ENCODE measurements at regions not wholly inside any gene's neighbourhood (a gene's known extent, or its start where the extent isn't known, plus 50 kb on each side); places are given as distances from the start of the nearest gene placed in this dataset.
A peak's percentile ranks its signal among the peaks of the same experiment; 100 is the strongest.
"Not testable (repeated sequence)": the region's sequence is repeated elsewhere in the genome, so short reads cannot be mapped to it uniquely, and the experiment has no call there.

DNA sequence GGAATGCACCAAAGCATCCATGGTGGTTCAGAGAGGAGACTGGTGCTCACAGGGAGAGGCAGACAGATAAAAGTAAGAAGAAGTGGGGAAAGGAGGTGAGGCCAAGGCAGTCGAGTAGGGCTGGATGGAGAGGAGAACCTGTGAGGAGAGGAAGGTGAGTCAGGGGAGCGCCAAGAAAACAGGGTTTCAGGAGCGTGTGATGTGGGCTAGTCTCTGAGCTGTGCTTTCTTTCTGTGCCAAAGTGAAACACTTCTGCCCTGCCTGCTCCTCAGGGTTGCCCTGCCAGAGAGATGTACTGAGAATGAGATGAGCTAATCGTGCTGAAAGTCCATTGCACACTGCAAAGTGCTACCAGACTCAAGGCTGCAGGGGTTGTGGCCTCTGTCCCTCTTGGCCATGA lies 310.7 kb upstream of the CCL2 start:
- DNase-seq (ENCODE audit: low spot score), result no peak

DNA sequence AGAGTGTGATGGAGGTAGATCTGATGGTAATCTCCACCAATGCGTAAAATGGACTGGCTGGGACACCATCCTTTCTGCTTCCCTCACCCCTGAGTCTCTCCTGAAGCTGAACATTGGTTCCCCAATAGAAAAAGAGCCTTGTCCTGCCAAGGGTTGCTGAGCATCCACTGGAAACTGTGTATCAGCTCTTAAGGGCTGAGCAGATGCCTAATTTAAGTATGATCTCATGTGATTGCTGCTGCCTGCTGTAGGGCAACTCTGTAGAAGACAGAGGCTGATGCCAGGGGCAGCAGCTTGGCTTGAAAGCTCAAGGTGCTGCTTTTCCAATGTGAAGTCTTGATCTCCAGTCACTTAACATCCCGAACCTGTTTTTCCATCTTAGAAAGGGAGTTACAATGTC lies 310.3 kb upstream of the CCL2 start:
- no peak for DNase-seq (ENCODE audit: low spot score)

DNA sequence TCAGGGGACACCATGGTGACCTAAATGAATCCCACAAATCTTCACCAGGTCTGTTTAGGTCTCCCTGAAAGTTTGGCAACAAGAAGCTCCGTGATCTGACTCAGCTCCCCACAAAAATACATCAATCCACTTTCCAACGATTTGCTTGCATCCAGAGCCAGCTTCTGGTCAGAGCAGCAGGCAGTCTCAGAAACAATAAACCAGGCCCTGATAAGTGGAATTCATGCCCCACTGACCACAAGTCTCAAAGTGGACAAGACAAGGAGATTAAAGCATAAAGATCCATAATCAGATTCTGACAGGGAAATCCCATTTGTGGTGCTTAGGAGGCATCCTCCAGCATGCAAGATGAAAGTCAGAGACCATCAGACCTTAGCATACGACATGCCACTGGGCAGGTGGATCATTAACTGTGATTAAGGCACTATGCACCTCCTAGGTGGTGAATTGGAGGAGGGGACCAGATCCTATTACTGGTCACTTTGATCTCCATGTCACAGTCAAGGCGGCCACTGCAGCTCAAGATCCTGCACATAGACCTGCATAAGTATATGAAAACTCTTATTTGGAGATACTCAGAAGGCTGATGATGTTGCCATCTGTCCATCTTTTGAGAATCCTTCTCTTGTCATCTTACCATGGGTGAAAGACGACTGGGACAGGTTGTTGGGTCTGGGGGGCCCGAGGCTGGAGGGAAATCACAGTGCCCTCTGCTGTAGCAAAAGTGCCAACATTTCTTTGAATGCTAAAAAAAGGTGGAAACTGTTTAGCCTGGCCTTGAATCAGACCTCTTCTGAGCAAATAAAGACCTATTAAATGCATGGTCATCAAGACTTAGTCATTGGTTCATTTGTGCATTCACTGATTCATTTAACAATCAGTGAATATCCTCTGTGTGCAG lies 309.2 kb upstream of the CCL2 start:
- no peak for DNase-seq (ENCODE audit: low spot score)

DNA sequence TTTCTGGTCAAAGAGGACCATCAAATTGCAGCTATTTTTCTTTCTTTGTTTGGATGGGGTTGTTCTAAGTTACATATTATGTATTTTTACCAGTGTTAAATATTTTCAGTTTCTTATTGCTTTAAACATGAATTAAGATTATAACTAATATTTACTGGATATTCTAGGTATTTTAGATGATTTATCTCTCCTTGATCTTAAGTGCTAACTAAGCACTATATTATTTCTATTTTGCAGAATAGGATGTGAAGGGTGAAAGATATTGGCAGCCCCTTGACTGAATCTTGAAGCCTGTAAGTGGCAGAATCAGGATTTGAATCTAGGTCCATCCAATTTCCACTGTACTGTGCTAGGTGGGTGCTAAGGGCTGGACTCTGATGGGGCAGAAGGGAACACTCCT lies 307.3 kb upstream of the CCL2 start:
- no peak for DNase-seq (ENCODE audit: low spot score)

DNA sequence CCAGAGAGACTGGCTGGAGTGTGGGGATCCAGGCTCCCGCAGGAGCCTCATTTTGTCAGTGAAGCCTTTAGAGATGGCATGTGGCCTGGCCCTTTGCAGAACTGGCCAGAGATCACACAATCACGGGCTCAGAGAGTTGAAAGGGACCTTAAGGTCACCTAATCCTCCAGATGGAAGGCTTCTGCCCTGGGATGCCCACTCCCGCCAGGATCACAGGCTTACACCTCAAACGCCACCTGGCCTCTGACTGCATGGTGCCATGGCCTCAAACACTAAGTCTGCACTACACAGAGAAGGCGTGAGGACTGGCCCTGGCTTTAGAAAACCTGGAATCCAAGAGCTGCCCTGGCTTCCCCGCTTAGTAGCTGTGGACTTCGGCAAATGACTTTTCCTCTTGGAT lies 306.8 kb upstream of the CCL2 start:
- DNase-seq (ENCODE audit: low spot score), result no peak

DNA sequence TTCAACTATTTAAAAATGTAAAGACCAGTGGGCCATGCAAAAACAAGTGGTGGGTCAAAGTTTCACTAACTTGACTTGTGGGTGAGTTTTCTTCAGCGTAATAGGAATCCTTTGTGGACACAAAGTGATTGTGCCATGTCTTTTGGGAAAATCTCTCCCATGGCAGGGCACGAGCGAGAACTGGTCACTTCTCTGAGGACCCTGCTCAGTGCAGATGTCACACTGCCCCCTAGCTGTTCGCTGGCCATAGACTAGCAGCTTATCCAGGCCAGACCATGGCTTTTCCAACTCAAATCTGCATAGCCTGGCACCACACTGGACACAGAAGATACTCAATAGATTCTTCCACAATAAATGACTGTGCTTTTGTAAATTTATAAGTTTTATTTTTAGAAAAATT lies 306.0 kb upstream of the CCL2 start:
- no peak for DNase-seq (ENCODE audit: low spot score)

DNA sequence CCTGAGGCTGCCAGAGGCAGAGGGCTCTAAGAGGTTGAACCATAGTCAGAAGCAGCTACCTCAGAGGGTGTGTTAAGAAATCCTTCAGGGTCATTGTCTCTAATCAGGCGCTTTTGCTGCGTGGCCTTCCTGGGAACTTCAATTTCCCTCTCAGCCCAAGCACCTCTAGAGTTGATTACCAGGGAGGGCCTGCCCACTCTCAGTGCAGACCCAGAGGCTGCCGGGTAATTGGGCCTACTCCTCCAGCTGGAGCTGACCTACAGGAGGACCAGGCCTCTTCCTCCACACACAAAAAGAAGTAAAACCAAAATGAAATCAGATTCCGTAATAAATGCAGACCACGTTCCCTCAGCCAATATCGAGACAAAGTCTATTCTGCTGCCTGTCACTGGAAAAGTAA lies 305.0 kb upstream of the CCL2 start:
- DNase-seq (ENCODE audit: low spot score), result no peak

DNA sequence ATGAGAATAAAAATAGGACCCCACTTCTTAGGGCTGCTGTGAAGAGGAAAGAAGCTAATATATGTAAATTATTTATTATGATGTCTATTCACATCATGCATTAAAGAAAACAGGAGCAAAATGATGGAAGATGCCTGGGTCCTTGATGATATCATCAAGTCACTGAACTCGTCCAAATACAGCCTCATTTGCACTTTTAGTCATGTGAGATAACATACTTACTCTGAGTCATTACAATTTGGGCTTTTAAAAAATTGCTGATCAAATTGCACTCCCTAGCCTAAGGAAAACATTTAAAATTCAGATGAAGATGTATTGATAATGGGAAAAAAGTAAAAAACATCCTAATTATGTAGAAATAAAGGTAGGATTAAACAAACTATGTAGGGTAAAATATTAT lies 302.7 kb upstream of the CCL2 start:
- DNase-seq (ENCODE audit: low spot score), result no peak

DNA sequence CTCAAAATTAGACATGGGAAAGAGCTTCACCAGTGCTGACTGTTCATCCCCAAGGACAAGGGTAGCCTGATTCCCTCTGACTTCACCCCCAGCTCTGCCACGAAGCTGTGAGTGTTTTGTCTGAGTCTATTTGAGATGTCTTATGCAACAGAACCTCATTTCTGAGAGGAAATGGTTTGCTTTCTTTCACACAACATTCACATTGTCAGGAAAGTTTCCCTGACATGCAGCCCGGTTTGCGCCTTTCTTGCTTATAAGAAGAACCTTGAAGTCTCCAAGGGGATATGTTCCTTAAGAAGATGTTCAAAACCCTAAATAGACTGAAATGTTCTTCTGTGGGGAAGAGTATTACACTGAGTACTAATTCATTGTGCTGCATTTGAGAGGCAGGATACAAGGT lies 300.5 kb upstream of the CCL2 start:
- no peak for DNase-seq (ENCODE audit: low spot score)

DNA sequence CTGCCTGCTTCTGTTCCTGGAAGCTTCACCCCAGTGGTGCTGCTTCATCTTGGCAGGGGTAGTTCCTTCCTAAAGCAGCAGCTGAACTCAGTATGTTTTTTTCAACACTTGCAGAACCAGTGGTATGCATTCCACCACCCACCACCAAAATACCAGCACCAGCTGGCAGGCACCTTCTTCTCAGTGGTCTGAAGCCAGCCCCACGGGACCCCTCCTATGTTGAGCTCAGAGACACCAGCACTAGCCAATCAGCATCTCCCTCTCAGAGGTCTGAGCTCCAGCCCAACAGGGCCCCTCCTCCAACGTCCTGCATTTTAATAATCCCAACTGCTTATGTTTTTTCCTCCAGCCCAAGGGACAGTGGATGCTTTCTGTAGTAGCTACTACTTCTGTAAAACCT lies 299.6 kb upstream of the CCL2 start:
- DNase-seq (ENCODE audit: low spot score), result no peak

DNA sequence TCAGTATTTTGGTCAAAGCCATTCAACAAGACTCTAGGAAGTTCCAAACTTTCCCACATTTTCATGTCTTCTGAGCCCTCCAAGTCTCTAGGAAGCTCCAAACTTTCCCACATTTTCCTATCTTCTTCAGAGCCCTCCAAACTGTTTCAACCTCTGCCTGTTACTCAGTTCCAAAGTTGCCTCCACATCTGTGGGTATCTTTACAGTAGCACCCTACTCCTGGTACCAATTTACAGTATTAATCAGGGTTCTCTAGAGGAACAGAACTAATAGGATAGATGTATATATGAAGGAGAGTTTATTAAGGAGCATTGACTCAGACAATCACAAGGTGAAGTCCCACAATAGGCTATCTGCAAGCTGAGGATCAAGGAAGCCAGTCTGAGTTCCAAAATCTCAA lies 296.0 kb upstream of the CCL2 start:
- not testable (repeated sequence) for DNase-seq (ENCODE audit: low spot score)

DNA sequence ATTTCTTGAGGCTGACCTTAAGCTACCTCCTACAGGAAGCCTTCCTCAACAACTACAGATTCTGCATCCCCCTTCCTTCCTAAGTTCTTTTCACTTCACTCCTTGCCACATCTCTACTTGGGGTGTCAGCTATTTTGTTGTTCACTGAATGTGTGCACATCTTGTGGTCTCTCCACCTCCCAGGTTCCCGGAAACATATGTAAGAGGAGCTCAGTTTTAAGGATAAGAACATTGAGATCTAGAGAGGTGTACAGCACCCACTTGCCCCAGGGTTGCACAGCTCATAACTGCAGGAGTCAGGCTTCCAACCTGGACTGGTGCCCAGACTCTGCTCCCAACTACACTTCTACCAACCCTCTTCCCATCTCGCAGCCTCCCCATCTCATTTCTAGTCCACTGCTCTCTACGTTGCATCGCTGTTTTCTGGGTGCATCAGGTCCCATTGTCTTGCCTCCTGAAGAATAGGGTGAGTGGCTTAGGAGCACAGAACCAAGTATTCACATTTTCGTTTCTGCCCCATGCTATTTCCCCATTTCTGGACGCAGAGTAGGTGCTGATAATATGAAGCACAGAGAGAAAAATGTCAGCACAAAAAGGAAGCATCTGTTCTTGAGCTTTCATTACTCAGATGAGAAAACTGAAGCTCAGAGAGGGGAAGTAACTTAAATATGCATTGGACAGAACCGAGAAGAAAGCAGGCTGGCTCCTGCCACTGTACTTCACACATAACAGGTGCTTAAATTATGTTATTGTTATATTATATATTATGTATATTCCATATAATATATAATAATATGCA lies 292.0 kb upstream of the CCL2 start:
- peak; percentile 44 for DNase-seq (ENCODE audit: low spot score)

DNA sequence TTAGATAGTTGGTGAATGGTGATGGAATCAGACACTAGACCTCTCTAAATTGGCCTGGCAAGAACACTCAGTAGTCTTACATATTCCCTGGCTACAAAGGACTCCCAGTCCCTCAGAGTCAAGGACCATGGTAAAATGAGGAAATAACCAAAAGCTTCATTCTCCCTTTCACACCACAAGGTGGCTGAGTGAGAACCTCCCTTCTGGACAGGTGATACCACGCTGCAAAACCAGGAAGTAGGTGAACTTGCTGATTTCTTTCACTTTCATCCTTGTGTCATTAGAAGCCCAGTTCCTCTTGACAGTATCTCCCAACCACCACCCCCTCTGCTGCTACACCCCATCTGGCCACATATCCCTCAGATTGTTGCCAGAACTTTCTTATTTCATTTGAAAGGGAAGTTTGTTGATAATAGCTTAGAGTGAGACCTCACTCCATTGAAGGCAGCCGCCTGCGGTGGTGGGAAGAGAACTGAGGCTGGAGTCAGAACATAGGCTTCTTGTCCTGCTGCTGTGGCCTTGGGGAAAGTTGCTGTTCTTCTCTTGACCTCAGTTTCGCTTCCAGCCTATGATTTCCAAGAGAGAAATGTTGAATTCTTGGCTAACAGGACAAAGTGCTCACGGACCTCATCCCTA lies 290.6 kb upstream of the CCL2 start:
- peak; percentile 61 for DNase-seq (ENCODE audit: low spot score)

DNA sequence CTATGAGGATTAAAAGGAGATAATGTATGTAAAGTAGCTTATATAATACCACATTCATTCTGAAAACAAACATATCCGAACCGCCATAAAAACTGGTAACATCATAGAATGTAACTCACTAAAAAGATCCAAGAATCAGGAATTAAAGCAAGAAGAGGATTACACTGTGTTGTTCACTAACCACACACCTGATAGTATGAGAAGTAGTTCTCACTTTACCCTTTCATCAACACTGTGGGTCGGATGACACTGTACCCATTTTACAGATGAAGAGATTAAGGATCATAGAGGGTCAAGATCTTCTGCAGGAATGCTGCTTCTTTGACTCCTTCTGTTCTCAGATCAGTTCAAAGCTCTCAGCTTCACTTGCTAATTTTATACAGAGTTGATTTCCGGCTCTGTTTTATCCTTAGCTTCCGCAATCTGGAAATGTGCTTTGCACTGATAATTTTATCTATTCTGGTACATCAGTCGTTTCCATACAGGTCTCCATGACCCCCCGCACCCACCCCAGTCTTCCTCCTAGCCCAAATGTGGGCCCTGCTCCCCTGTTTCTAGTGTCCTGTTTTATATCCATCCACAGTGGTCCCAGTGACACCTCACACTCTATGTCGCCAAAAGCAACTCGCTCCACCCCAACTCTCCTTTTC lies 288.6 kb upstream of the CCL2 start:
- no peak for DNase-seq (ENCODE audit: low spot score)

DNA sequence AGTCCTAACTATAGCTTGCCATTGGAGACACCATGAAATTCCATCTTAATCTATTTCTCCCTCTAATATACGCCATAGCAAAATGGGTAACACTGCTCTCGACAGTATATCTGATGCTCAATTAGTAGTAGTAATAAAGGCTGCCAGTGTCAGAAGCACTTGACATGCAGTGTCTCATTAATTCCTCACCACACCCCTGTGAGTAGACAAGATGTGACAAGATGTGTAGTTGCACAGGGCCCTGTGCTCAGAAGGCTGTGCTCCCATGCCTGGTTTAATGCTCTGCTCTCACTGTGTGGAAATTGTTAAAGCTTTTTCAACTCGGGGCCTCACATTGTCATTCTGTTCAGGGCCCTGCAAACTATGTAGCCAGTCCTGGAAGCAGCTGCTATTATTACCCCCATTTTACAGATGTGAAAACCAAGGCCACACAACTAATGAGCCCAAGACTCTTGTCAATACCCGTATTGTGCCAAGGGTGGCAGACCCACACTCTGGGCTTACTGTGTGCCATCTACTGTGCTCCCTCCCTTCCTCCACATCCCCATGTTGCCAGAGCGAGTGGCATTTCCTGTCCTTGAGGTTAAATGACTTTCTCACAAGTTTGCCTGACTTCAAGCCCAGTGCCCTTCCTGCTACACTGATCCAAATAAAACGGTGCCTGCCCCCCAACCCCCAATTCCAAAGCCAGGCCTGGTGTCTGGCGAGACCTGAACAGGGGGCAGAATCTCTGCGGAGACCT lies 287.3 kb upstream of the CCL2 start:
- no peak for DNase-seq (ENCODE audit: low spot score)

DNA sequence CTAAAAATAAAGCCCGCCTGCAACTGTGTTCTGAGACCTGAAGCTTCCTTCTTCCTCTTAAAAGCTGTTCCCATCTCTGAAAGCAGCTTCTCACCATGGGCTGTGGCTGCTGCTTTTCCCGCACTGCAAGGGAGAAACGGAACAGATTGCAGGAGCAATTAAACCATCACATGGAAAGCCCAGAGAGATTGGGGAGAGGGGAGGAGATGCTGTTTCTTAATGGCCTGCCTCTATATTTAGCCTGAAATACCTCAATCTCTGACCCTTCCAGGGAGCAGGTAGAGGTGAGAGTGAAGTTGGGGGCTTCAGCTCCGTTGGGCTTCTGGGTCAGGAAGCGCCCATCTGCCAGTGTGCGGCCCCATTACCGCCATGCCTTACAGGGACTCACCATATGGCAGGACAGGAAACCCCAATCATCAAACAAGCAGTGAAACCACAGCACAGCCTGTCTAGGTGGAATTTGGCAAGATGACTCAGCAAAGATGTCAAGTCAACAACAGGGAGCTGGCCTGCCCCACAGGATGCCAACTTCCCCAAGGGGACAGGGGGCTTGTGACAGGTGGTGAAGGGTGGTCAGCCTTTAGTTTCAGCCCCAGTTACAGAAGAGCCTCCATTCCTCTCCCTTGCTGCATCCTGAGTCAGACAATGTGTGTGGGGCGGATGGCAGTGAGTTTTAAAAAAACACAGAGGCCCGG lies 286.6 kb upstream of the CCL2 start:
- peak; percentile 37 for DNase-seq (ENCODE audit: low spot score)

DNA sequence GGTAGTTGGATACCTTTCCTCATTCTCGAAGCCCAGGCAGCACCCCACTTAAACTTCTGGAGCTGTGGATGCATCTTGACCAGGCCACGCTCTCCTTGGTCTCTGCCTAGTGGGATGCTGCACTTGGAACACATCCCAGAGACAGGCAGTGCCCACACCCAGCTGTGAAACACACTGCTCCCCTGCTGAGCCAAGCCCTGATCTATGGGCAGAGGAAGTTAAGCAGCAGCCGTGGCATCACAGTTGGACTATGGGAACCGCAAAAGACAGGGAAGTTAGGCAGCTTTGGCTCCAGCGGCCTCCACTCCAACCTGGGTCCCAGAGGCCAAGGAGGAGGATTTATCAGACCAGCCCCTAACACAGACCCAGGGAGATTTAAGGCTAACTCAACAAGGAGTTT lies 284.8 kb upstream of the CCL2 start:
- no peak for DNase-seq (ENCODE audit: low spot score)

DNA sequence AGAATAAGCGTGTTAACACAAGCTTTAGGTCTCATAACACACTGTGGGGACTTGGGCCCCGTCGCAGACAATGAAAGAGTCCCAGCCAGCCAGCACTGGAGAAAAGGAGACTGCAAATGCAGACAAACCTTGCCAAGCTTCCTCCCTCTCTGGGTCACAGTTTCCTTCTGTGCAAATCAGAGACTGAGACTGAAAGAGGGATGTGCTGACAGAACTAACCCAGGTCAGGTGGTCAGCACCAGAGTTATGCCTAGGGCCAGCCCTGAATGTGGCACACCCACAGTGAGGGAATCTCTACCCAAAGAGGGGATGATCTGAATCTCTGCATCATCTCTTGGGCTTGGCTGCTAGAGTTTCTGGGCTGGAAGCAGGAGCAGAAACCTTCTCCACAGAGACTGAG lies 282.3 kb upstream of the CCL2 start:
- peak; percentile 36 for DNase-seq (ENCODE audit: low spot score)

DNA sequence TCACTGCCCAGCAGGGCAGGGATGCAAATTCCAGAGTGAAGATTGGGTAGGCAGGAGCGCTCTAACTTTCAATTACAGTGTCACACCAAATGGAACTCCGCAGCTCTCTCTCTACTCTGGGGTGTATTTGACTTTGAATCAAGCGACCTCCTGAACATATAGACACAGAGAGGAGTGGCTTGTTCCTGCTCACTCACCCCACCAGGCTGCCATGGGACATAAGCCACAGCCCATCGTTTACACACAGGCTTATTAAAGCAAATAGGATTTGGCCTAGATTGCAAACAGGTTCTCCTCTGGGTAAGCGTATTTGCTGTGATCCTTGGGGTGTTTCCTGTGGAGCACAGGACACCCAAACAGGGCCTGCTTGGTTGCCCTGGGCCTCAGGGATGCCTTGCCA lies 281.6 kb upstream of the CCL2 start:
- no peak for DNase-seq (ENCODE audit: low spot score)

DNA sequence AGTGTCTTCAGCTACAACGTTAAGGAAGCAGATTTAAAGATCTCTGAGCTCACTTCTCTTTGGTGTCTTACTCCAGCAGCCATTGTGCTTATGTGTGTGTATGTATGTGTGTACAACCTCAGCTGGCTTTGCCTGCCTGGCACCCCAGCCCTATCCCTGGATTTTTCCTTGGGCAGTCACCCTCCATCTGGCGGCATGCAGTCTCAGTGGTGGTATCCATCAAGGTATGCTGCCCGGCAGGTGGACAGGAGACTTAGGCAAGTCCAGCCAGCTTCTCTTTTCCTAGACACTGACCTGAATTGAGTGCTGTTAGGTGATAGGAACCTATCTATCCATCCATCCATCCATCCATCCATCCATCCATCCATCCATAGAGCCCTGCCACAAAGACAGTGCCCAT lies 280.8 kb upstream of the CCL2 start:
- no peak for DNase-seq (ENCODE audit: low spot score)

DNA sequence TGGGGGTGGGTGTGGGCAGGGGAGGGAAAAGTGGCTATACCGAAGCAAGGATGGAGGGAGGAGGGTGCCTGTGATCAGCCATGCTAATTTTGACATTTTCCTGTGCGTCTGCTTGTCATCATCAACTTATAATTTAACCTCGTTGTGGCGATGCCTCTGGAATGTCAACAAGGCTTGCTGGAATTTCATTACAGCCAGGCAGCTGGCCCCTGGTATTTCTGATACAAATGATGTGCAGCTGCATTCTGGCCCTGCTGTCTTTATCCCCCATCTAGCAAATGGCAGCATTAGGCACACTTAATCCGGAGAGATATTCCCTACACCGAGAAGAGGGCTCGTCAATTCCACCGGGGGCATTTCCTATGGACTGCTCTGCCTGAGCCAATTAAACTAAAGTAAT lies 278.3 kb upstream of the CCL2 start:
- no peak for DNase-seq (ENCODE audit: low spot score)

Data from pons (tissue), 1 donor.